PFSK-1 (cell line): ENCODE measurements at regions not wholly inside any gene's neighbourhood (a gene's known extent, or its start where the extent isn't known, plus 50 kb on each side); places are given as distances from the start of the nearest gene placed in this dataset.

ENCODE experiments used
- FOXP2 ChIP-seq: optimal IDR thresholded peaks from 2 replicates; pipeline ENCODE3; 2011; ENCODE audit warnings: borderline replicate concordance, control low read depth, inconsistent platforms; ENCODE audit not compliant: insufficient read depth; ENCODE audit errors: extremely low read length, extremely low read depth
- POLR2AphosphoS5 ChIP-seq: IDR thresholded peaks from 2 replicates; pipeline ENCODE4 v1.6.1; 2012; ENCODE audit warnings: low read depth, mild to moderate bottlenecking, control low read depth, low read length, moderate library complexity
- REST ChIP-seq, 2 experiments: IDR thresholded peaks; 2 replicates each; pipeline versions ENCODE4 v1.6.1 to v1.8.0; 2011 to 2012; ENCODE audit warnings: low read depth in 2 of 2, low read length in 2 of 2, control low read depth in 1 of 2, inconsistent platforms in 1 of 2, mild to moderate bottlenecking in 1 of 2, moderate library complexity in 1 of 2; ENCODE audit not compliant: insufficient read depth in 1 of 2
- SIN3A ChIP-seq: IDR thresholded peaks from 2 replicates; pipeline ENCODE4 v1.6.1; 2012; ENCODE audit warnings: mild to moderate bottlenecking, low read length, moderate library complexity, borderline replicate concordance; ENCODE audit not compliant: insufficient read depth
- TAF1 ChIP-seq: IDR thresholded peaks from 2 replicates; pipeline ENCODE4 v1.6.1; 2012; ENCODE audit warnings: low read length, control low read depth, borderline replicate concordance; ENCODE audit not compliant: insufficient read depth

- TF ChIP-seq TAF1 (no peak), FOXP2 (no peak), SIN3A (no peak), REST (IDR thresholded peaks at IDR 0.05; ENCODE audit: insufficient read depth in 1 of 2, low read depth in 2 of 2, low read length in 2 of 2) (no peak), POLR2AphosphoS5 (no peak)
Measured at GRCh38 chr6:98124171-98124570, 710.2 kb upstream of the POU3F2 start.

- TF ChIP-seq POLR2AphosphoS5, result no peak
Measured at GRCh38 chr6:98131290-98131990, 702.9 kb upstream of the POU3F2 start.

GRCh38 chr6:98136333-98136732 is 698.0 kb upstream of the POU3F2 start:
- TF ChIP-seq REST (IDR thresholded peaks at IDR 0.05; ENCODE audit: insufficient read depth in 1 of 2, low read depth in 2 of 2, low read length in 2 of 2) (no peak), POLR2AphosphoS5 (no peak), FOXP2 (no peak), TAF1 (no peak), SIN3A (no peak)

- TF ChIP-seq SIN3A (no peak), REST (IDR thresholded peaks at IDR 0.05; ENCODE audit: insufficient read depth in 1 of 2, low read depth in 2 of 2, low read length in 2 of 2) (no peak), FOXP2 (no peak), POLR2AphosphoS5 (no peak), TAF1 (no peak)
Measured at GRCh38 chr6:98137391-98137790, 697.0 kb upstream of the POU3F2 start.

- TF ChIP-seq REST (IDR thresholded peaks at IDR 0.05; ENCODE audit: insufficient read depth in 1 of 2, low read depth in 2 of 2, low read length in 2 of 2) (no peak), POLR2AphosphoS5 (no peak), FOXP2 (no peak), SIN3A (no peak), TAF1 (no peak)
Measured at GRCh38 chr6:98142839-98143238, 691.5 kb upstream of the POU3F2 start.
